Activated naive CD8-positive, alpha-beta T cell treated with anti-CD3 and anti-CD28 coated beads, Interleukin-2, amount 50 U/mL, for 24 hours (primary cell): ENCODE measurements at regions not wholly inside any gene's neighbourhood (a gene's known extent, or its start where the extent isn't known, plus 50 kb on each side); places are given as distances from the start of the nearest gene placed in this dataset.

Experiments
- ATAC-seq: fragments of 150-1000 bp; cut with Tn5 transposase; one replicate; pipeline ENCODE4 v1.10.0; 2021
- DNase-seq: peaks from one replicate; pipeline ENCODE4 v3.0.0; 2021
- H3K27ac Mint-ChIP-seq: one replicate; pipeline ENCODE4 v1.8.0; 2021; ENCODE audit warnings: mild to moderate bottlenecking, mixed read lengths
- H3K27me3 Mint-ChIP-seq: one replicate; pipeline ENCODE4 v1.8.0; 2021; ENCODE audit warnings: mixed read lengths
- H3K36me3 Mint-ChIP-seq: one replicate; pipeline ENCODE4 v1.8.0; 2021; ENCODE audit warnings: low read depth, mixed read lengths
- H3K4me1 Mint-ChIP-seq: one replicate; pipeline ENCODE4 v1.8.0; 2021; ENCODE audit warnings: mixed read lengths
- H3K4me3 Mint-ChIP-seq: one replicate; pipeline ENCODE4 v1.8.0; 2021; ENCODE audit warnings: mild to moderate bottlenecking, moderate library complexity, mixed read lengths
- H3K9me3 Mint-ChIP-seq: one replicate; pipeline ENCODE4 v1.8.0; 2021; ENCODE audit warnings: mixed read lengths

GRCh38 chr6:80638213-80639055, 532.0 kb downstream of the BCKDHB start:
- no peaks in the 10 kb centered on the region for H3K36me3 Mint-ChIP-seq
- no peak overlapping the region for H3K4me3 Mint-ChIP-seq
- no peak for DNase-seq
- H3K4me1 Mint-ChIP-seq = no peaks in the 10 kb centered on the region
- ATAC-seq = no peak
- H3K27ac Mint-ChIP-seq = no peak overlapping the region
- H3K9me3 Mint-ChIP-seq = no peaks in the 10 kb centered on the region
- peaks cover 2% of the 10 kb centered on the region for H3K27me3 Mint-ChIP-seq

GRCh38 chr6:80637312-80637711, 530.8 kb downstream of the BCKDHB start:
- Mint-ChIP-seq H3K9me3 (no peaks in the 10 kb centered on the region), H3K27ac (no peak overlapping the region), H3K27me3 (peaks cover 2% of the 10 kb centered on the region), H3K4me1 (no peaks in the 10 kb centered on the region), H3K4me3 (no peak overlapping the region), H3K36me3 (no peaks in the 10 kb centered on the region)
- ATAC-seq = no peak
- DNase-seq = no peak

- H3K36me3 Mint-ChIP-seq = no peaks in the 10 kb centered on the region
- ATAC-seq (no peak), DNase-seq (no peak)
- H3K27me3 Mint-ChIP-seq = peaks cover 2% of the 10 kb centered on the region
- H3K4me1 Mint-ChIP-seq = no peaks in the 10 kb centered on the region
- H3K9me3 Mint-ChIP-seq = no peaks in the 10 kb centered on the region
- H3K4me3 Mint-ChIP-seq = no peak overlapping the region
- no peak overlapping the region for H3K27ac Mint-ChIP-seq
These were observed 530.2 kb downstream of the BCKDHB start for GRCh38 chr6:80636689-80637088.

- no peak for ATAC-seq
These were observed 526.9 kb downstream of the BCKDHB start for GRCh38 chr6:80633412-80633811.

GRCh38 chr6:80625405-80625804, 518.9 kb downstream of the BCKDHB start:
- H3K4me3 Mint-ChIP-seq = no peak overlapping the region
- no peaks in the 10 kb centered on the region for H3K4me1 Mint-ChIP-seq
- H3K36me3 Mint-ChIP-seq = no peaks in the 10 kb centered on the region
- peaks cover 13% of the 10 kb centered on the region for H3K9me3 Mint-ChIP-seq
- no peaks in the 10 kb centered on the region for H3K27me3 Mint-ChIP-seq
- DNase-seq = no peak
- no peak overlapping the region for H3K27ac Mint-ChIP-seq
- ATAC-seq = no peak

More at GRCh38 chr6:80633412-80633811, 526.9 kb downstream of the BCKDHB start:
- Mint-ChIP-seq H3K27ac (no peak overlapping the region), H3K27me3 (no peaks in the 10 kb centered on the region), H3K4me3 (no peak overlapping the region), H3K4me1 (no peaks in the 10 kb centered on the region), H3K9me3 (no peaks in the 10 kb centered on the region), H3K36me3 (no peaks in the 10 kb centered on the region)
- DNase-seq = no peak

- Mint-ChIP-seq H3K27me3 (no peaks in the 10 kb centered on the region), H3K36me3 (no peaks in the 10 kb centered on the region), H3K9me3 (peaks cover 13% of the 10 kb centered on the region), H3K4me3 (no peak overlapping the region), H3K4me1 (no peaks in the 10 kb centered on the region), H3K27ac (no peak overlapping the region)
- ATAC-seq = no peak
- no peak for DNase-seq
These were observed 516.8 kb downstream of the BCKDHB start for GRCh38 chr6:80623066-80623815.

GRCh38 chr6:80622641-80623040, 516.2 kb downstream of the BCKDHB start:
- ATAC-seq (no peak), DNase-seq (no peak)
- Mint-ChIP-seq H3K27ac (no peak overlapping the region), H3K36me3 (no peaks in the 10 kb centered on the region), H3K27me3 (no peaks in the 10 kb centered on the region), H3K4me1 (no peaks in the 10 kb centered on the region), H3K4me3 (no peak overlapping the region), H3K9me3 (peaks cover 13% of the 10 kb centered on the region)

GRCh38 chr6:80618953-80619352, 512.5 kb downstream of the BCKDHB start:
- ATAC-seq = no peak
- no peaks in the 10 kb centered on the region for H3K4me1 Mint-ChIP-seq
- no peak for DNase-seq
- H3K27ac Mint-ChIP-seq = no peak overlapping the region
- no peaks in the 10 kb centered on the region for H3K36me3 Mint-ChIP-seq
- no peak overlapping the region for H3K4me3 Mint-ChIP-seq
- no peaks in the 10 kb centered on the region for H3K27me3 Mint-ChIP-seq
- H3K9me3 Mint-ChIP-seq = peaks cover 4% of the 10 kb centered on the region

- DNase-seq (no peak), ATAC-seq (no peak)
- no peak overlapping the region for H3K4me3 Mint-ChIP-seq
- H3K4me1 Mint-ChIP-seq = no peaks in the 10 kb centered on the region
- peaks cover 4% of the 10 kb centered on the region for H3K27me3 Mint-ChIP-seq
- H3K9me3 Mint-ChIP-seq = peaks cover 9% of the 10 kb centered on the region
- no peak overlapping the region for H3K27ac Mint-ChIP-seq
- no peaks in the 10 kb centered on the region for H3K36me3 Mint-ChIP-seq
These were observed 504.4 kb downstream of the BCKDHB start for GRCh38 chr6:80610846-80611245.

GRCh38 chr6:80608881-80609280, 502.4 kb downstream of the BCKDHB start:
- Mint-ChIP-seq H3K9me3 (peaks cover 5% of the 10 kb centered on the region), H3K27me3 (peaks cover 6% of the 10 kb centered on the region), H3K4me3 (no peak overlapping the region), H3K27ac (no peak overlapping the region), H3K36me3 (no peaks in the 10 kb centered on the region), H3K4me1 (no peaks in the 10 kb centered on the region)
- ATAC-seq (no peak), DNase-seq (no peak)

- no peaks in the 10 kb centered on the region for H3K4me1 Mint-ChIP-seq
- DNase-seq = no peak
- no peaks in the 10 kb centered on the region for H3K9me3 Mint-ChIP-seq
- no peak overlapping the region for H3K27ac Mint-ChIP-seq
- no peaks in the 10 kb centered on the region for H3K36me3 Mint-ChIP-seq
- H3K27me3 Mint-ChIP-seq = peaks cover 6% of the 10 kb centered on the region
- H3K4me3 Mint-ChIP-seq = no peak overlapping the region
- ATAC-seq = no peak
These were observed 501.4 kb downstream of the BCKDHB start for GRCh38 chr6:80607811-80608391.

GRCh38 chr6:80605165-80605989, 498.9 kb downstream of the BCKDHB start:
- Mint-ChIP-seq H3K36me3 (no peaks in the 10 kb centered on the region), H3K9me3 (no peaks in the 10 kb centered on the region), H3K27ac (no peak overlapping the region), H3K27me3 (peaks cover 6% of the 10 kb centered on the region), H3K4me1 (no peaks in the 10 kb centered on the region), H3K4me3 (no peak overlapping the region)
- DNase-seq (no peak), ATAC-seq (no peak)

- DNase-seq = no peak
- Mint-ChIP-seq H3K9me3 (no peaks in the 10 kb centered on the region), H3K36me3 (no peaks in the 10 kb centered on the region), H3K4me1 (no peaks in the 10 kb centered on the region), H3K27ac (no peak overlapping the region), H3K4me3 (no peak overlapping the region), H3K27me3 (peaks cover 6% of the 10 kb centered on the region)
- no peak for ATAC-seq
These were observed 497.2 kb downstream of the BCKDHB start for GRCh38 chr6:80603679-80604078.

- H3K4me1 Mint-ChIP-seq = no peaks in the 10 kb centered on the region
- H3K9me3 Mint-ChIP-seq = no peaks in the 10 kb centered on the region
- DNase-seq (no peak), ATAC-seq (no peak)
- H3K36me3 Mint-ChIP-seq = no peaks in the 10 kb centered on the region
- no peak overlapping the region for H3K4me3 Mint-ChIP-seq
- no peak overlapping the region for H3K27ac Mint-ChIP-seq
- H3K27me3 Mint-ChIP-seq = peaks cover 1% of the 10 kb centered on the region
These were observed 488.0 kb downstream of the BCKDHB start for GRCh38 chr6:80594461-80594860.
